ENCODE measurements at regions not wholly inside any gene's neighbourhood (a gene's known extent, or its start where the extent isn't known, plus 50 kb on each side); places are given as distances from the start of the nearest gene placed in this dataset.

GRCh38 chr20:23157734-23158133 is 71.6 kb upstream of the CD93 start:
- TF ChIP-seq SUZ12 (IDR thresholded peaks at IDR 0.05; ENCODE audit: extremely low read depth, insufficient read depth, insufficient read length) (no peak), YY1 (IDR thresholded peaks at IDR 0.05; ENCODE audit: insufficient read depth, insufficient read length) (no peak), ZNF274 (IDR thresholded peaks at IDR 0.05; ENCODE audit: low read depth, low read length) (no peak)
